ENCODE measurements at regions not wholly inside any gene's neighbourhood (a gene's known extent, or its start where the extent isn't known, plus 50 kb on each side); places are given as distances from the start of the nearest gene placed in this dataset.
"Not testable (repeated sequence)": the region's sequence is repeated elsewhere in the genome, so short reads cannot be mapped to it uniquely, and the experiment has no call there.

GRCh38 chr5:177664737-177665136, 64.8 kb downstream of the B4GALT7 start:
- not testable (repeated sequence) for H3K4me3 ChIP-seq (ENCODE audit: low read length)

- H3K4me3 ChIP-seq (ENCODE audit: low read length), result not testable (repeated sequence)
These were observed 65.2 kb downstream of the B4GALT7 start for GRCh38 chr5:177665172-177665571.

- not testable (repeated sequence) for H3K4me3 ChIP-seq (ENCODE audit: low read length)
These were observed 66.0 kb downstream of the B4GALT7 start for GRCh38 chr5:177665960-177666359.

GRCh38 chr5:177671035-177671754, 71.3 kb downstream of the B4GALT7 start:
- H3K4me3 ChIP-seq (ENCODE audit: low read length), result peak overlapping the region; percentile 62; the same call in 1 of the 2 replicates

GRCh38 chr5:177671755-177672690, 72.1 kb downstream of the B4GALT7 start:
- H3K4me3 ChIP-seq (ENCODE audit: low read length), result peak overlapping the region; percentile 65; the same call in 1 of the 2 replicates

All from GM08714 (cell line).